CD4-positive, alpha-beta T cell (primary cell): ENCODE measurements at regions not wholly inside any gene's neighbourhood (a gene's known extent, or its start where the extent isn't known, plus 50 kb on each side); places are given as distances from the start of the nearest gene placed in this dataset.

ENCODE experiments used
- ATAC-seq: fragments of 200-7000 bp; cut with Tn5 transposase; one replicate; pipeline ENCODE4 v1.10.0; 2022; ENCODE audit warnings: mild to moderate bottlenecking; ENCODE audit not compliant: poor library complexity
- CTCF ChIA-PET: fragments of 350-600 bp; sonication (Branson Sonifier 250); formaldehyde crosslinking; loops from one replicate; lab custom pipeline; 2021; ENCODE audit warnings: antibody characterized with exemption, inconsistent platforms; lab: Charles Lee
- POLR2A ChIA-PET: fragments of 350-600 bp; sonication (Branson Sonifier 250); formaldehyde crosslinking; loops from one replicate; lab custom pipeline; 2021; ENCODE audit warnings: antibody characterized with exemption, inconsistent platforms; lab: Charles Lee
- DNase-seq, 14 experiments: peaks; one replicate each; pipeline ENCODE4 v3.0.0-alpha.2; 2013 to 2020; ENCODE audit warnings: mixed read lengths in 2 of 14
- H3K27ac ChIP-seq, 2 donors: one replicate each; pipeline versions ENCODE4 v1.5.1 to v1.7.0; 2013; ENCODE audit warnings: low read length in 2 of 2, low read depth in 1 of 2, mild to moderate bottlenecking in 1 of 2
- H3K27me3 ChIP-seq, 2 experiments: 1 replicate in 1 of 2; 2 replicates in 1 of 2; pipeline versions ENCODE4 v1.6.1 to v1.7.0; 2013; ENCODE audit warnings: low read length in 2 of 2, control low read depth in 1 of 2, mild to moderate bottlenecking in 1 of 2, moderate library complexity in 1 of 2; ENCODE audit not compliant: insufficient read depth in 2 of 2, control insufficient read depth in 1 of 2
- H3K36me3 ChIP-seq: one replicate; pipeline ENCODE4 v1.6.1; 2013; ENCODE audit warnings: low read length, control low read depth; ENCODE audit not compliant: insufficient read depth
- H3K4me1 ChIP-seq: one replicate; pipeline ENCODE4 v1.6.1; 2013; ENCODE audit warnings: low read length, control low read depth; ENCODE audit not compliant: insufficient read depth
- H3K4me3 ChIP-seq: one replicate; pipeline ENCODE4 v1.5.1; 2013; ENCODE audit warnings: mild to moderate bottlenecking, low read length, moderate library complexity
- H3K9me3 ChIP-seq, 2 experiments: 1 replicate in 1 of 2; 2 replicates in 1 of 2; pipeline versions ENCODE4 v1.6.1 to v1.7.0; 2013; ENCODE audit warnings: low read length in 2 of 2, mild to moderate bottlenecking in 2 of 2, control low read depth in 1 of 2, moderate library complexity in 1 of 2; ENCODE audit not compliant: control insufficient read depth in 1 of 2, insufficient read depth in 1 of 2
- H3K27ac Mint-ChIP-seq: one replicate; pipeline ENCODE4 v1.8.0; 2020; ENCODE audit warnings: mixed read lengths
- H3K27me3 Mint-ChIP-seq: one replicate; pipeline ENCODE4 v1.8.0; 2021; ENCODE audit warnings: mixed read lengths
- H3K36me3 Mint-ChIP-seq: one replicate; pipeline ENCODE4 v1.8.0; 2021; ENCODE audit warnings: low read depth, mixed read lengths
- H3K4me1 Mint-ChIP-seq: one replicate; pipeline ENCODE4 v1.8.0; 2021; ENCODE audit warnings: low read depth, mixed read lengths
- H3K4me3 Mint-ChIP-seq: one replicate; pipeline ENCODE4 v1.8.0; 2020; ENCODE audit warnings: mild to moderate bottlenecking, mixed read lengths
- H3K9me3 Mint-ChIP-seq: one replicate; pipeline ENCODE4 v1.8.0; 2020; ENCODE audit warnings: mixed read lengths
- CTCF ChIP-seq: fragments of 200-600 bp; IDR thresholded peaks from one replicate; pipeline ENCODE4 v1.8.0; 2022; ENCODE audit warnings: antibody characterized with exemption, mild to moderate bottlenecking
- intact Hi-C, 2 experiments: fragments of 100-400 bp; cut with DNase I in 1 of 2; cut with micrococcal nuclease in 1 of 2; formaldehyde crosslinking; loops; one replicate each; pipeline versions ENCODE4 v1.15.1 to v1.9.0; 2023 to 2025; cut with DNase I, micrococcal nuclease

- intact Hi-C loops, result no loop called here
- H3K27me3 ChIP-seq, result no peaks in the 10 kb centered on the region
- Mint-ChIP-seq H3K27me3 (peaks cover 10% of the 10 kb centered on the region), H3K4me1 (no peaks in the 10 kb centered on the region), H3K36me3 (no peaks in the 10 kb centered on the region), H3K9me3 (peaks cover 5% of the 10 kb centered on the region), H3K4me3 (no peak overlapping the region), H3K27ac (no peak overlapping the region)
- no peak for TF ChIP-seq CTCF
- no peak overlapping the region for H3K27ac ChIP-seq
- no peaks in the 10 kb centered on the region for H3K36me3 ChIP-seq
- CTCF ChIA-PET, result no interaction called here
- H3K4me3 ChIP-seq, result no peak overlapping the region
- H3K4me1 ChIP-seq, result no peaks in the 10 kb centered on the region
- no peaks in the 10 kb centered on the region for H3K9me3 ChIP-seq
- POLR2A ChIA-PET, result no interaction called here
- DNase-seq, result no peak
- no peak for ATAC-seq
Observed at GRCh38 chr11:86722748-86723147, 50.3 kb upstream of the ME3 start.
